Loucy (cell line): ENCODE measurements at regions not wholly inside any gene's neighbourhood (a gene's known extent, or its start where the extent isn't known, plus 50 kb on each side); places are given as distances from the start of the nearest gene placed in this dataset.

Experiments used
- H2AFZ ChIP-seq: fragments of 200-600 bp; sonication (generic); 2 replicates; pipeline ENCODE4 v1.6.0; 2016; ENCODE audit warnings: antibody characterized with exemption, mild to moderate bottlenecking, low read length, moderate library complexity
- H3F3A ChIP-seq: fragments of 200-600 bp; 2 replicates; pipeline ENCODE4 v1.6.0; 2016; ENCODE audit warnings: antibody characterized with exemption, low read depth, mild to moderate bottlenecking
- H3K27me3 ChIP-seq: fragments of 200-600 bp; sonication (generic); 2 replicates; pipeline ENCODE4 v1.6.1; 2014; ENCODE audit warnings: low read length, mild to moderate bottlenecking; ENCODE audit not compliant: insufficient read depth, poor library complexity, severe bottlenecking
- H3K36me3 ChIP-seq: fragments of 200-600 bp; sonication (generic); 2 replicates; pipeline ENCODE4 v1.6.1; 2016; ENCODE audit warnings: low read length; ENCODE audit not compliant: insufficient read depth
- H3K4me1 ChIP-seq: fragments of 200-600 bp; sonication (generic); 2 replicates; pipeline ENCODE4 v1.5.1; 2014; ENCODE audit warnings: low read length, mild to moderate bottlenecking; ENCODE audit not compliant: insufficient read depth, poor library complexity, severe bottlenecking
- H3K4me2 ChIP-seq: fragments of 200-600 bp; sonication (generic); 2 replicates; pipeline ENCODE4 v1.6.0; 2014; ENCODE audit warnings: antibody characterized with exemption, low read length, low read depth, mild to moderate bottlenecking; ENCODE audit not compliant: poor library complexity, severe bottlenecking
- H3K4me3 ChIP-seq: fragments of 200-600 bp; sonication (generic); 2 replicates; pipeline ENCODE4 v1.5.1; 2014; ENCODE audit warnings: low read length, mild to moderate bottlenecking, mixed read lengths; ENCODE audit not compliant: poor library complexity, severe bottlenecking
- H3K79me2 ChIP-seq: fragments of 200-600 bp; sonication (generic); 2 replicates; pipeline ENCODE4 v1.6.1; 2014; ENCODE audit warnings: low read length; ENCODE audit not compliant: insufficient read depth
- H3K9ac ChIP-seq: fragments of 200-600 bp; sonication (generic); 2 replicates; pipeline ENCODE4 v1.6.0; 2014; ENCODE audit warnings: mild to moderate bottlenecking, low read depth, low read length, moderate library complexity; ENCODE audit not compliant: poor library complexity, severe bottlenecking
- H3K9me2 ChIP-seq: fragments of 200-600 bp; sonication (generic); replicated peaks from 2 replicates; pipeline ENCODE4 v1.6.1; 2016; ENCODE audit warnings: low read depth, low read length, mixed read lengths
- H3K9me3 ChIP-seq: fragments of 200-600 bp; sonication (generic); 2 replicates; pipeline ENCODE4 v1.6.1; 2014; ENCODE audit warnings: mild to moderate bottlenecking, antibody characterized with exemption, low read length, low read depth; ENCODE audit not compliant: insufficient read depth
- H4K20me1 ChIP-seq: fragments of 200-600 bp; sonication (generic); 2 replicates; pipeline ENCODE4 v1.6.0; 2014; ENCODE audit warnings: antibody characterized with exemption, low read length, mild to moderate bottlenecking; ENCODE audit not compliant: insufficient read depth, poor library complexity, severe bottlenecking
- EZH2phosphoT487 ChIP-seq: fragments of 200-600 bp; IDR thresholded peaks from 2 replicates; pipeline ENCODE4 v1.6.1; 2018; ENCODE audit warnings: antibody characterized with exemption, mild to moderate bottlenecking, moderate library complexity, borderline replicate concordance
- TF ChIP-seq, protein P1 (sequence below): fragments of 200-600 bp; sonication (generic); conservative IDR thresholded peaks from 2 replicates; pipeline ENCODE4 v1.5.1; 2014; ENCODE audit warnings: mild to moderate bottlenecking, antibody characterized with exemption, low read length

GRCh38 chr4:126799416-126799815 is 833.3 kb upstream of the INTU start:
- no peaks in the 10 kb centered on the region for H3K4me1 ChIP-seq
- H3K9me2 ChIP-seq, result no peaks in the 10 kb centered on the region
- peak overlapping the region; percentile 28; the same call in 1 of the 2 replicates for H2AFZ ChIP-seq
- H3K4me3 ChIP-seq, result no peak overlapping the region
- H3K27me3 ChIP-seq, result no peaks in the 10 kb centered on the region
- no peaks in the 10 kb centered on the region for H3F3A ChIP-seq
- TF ChIP-seq, protein P1, sequence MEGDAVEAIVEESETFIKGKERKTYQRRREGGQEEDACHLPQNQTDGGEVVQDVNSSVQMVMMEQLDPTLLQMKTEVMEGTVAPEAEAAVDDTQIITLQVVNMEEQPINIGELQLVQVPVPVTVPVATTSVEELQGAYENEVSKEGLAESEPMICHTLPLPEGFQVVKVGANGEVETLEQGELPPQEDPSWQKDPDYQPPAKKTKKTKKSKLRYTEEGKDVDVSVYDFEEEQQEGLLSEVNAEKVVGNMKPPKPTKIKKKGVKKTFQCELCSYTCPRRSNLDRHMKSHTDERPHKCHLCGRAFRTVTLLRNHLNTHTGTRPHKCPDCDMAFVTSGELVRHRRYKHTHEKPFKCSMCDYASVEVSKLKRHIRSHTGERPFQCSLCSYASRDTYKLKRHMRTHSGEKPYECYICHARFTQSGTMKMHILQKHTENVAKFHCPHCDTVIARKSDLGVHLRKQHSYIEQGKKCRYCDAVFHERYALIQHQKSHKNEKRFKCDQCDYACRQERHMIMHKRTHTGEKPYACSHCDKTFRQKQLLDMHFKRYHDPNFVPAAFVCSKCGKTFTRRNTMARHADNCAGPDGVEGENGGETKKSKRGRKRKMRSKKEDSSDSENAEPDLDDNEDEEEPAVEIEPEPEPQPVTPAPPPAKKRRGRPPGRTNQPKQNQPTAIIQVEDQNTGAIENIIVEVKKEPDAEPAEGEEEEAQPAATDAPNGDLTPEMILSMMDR, result no peak
- no peak for TF ChIP-seq EZH2phosphoT487
- H3K9me3 ChIP-seq, result no peaks in the 10 kb centered on the region
- no peaks in the 10 kb centered on the region for H4K20me1 ChIP-seq
- no peaks in the 10 kb centered on the region for H3K79me2 ChIP-seq
- H3K9ac ChIP-seq, result no peak overlapping the region
- H3K36me3 ChIP-seq, result no peaks in the 10 kb centered on the region
- no peak overlapping the region for H3K4me2 ChIP-seq

- no peaks in the 10 kb centered on the region for H3K27me3 ChIP-seq
- TF ChIP-seq, protein P1, result no peak
- no peak for TF ChIP-seq EZH2phosphoT487
- H4K20me1 ChIP-seq, result no peaks in the 10 kb centered on the region
- no peak overlapping the region for H3K4me3 ChIP-seq
- no peaks in the 10 kb centered on the region for H3K9me3 ChIP-seq
- H3K9me2 ChIP-seq, result no peaks in the 10 kb centered on the region
- no peak overlapping the region for H3K4me2 ChIP-seq
- no peaks in the 10 kb centered on the region for H3K36me3 ChIP-seq
- no peaks in the 10 kb centered on the region for H3F3A ChIP-seq
- no peaks in the 10 kb centered on the region for H3K79me2 ChIP-seq
- H2AFZ ChIP-seq, result 0 out of 2 replicates have a peak overlapping the region, but pooled peaks have one; percentile 28
- H3K9ac ChIP-seq, result no peak overlapping the region
- no peaks in the 10 kb centered on the region for H3K4me1 ChIP-seq
Measured at GRCh38 chr4:126799971-126800574, 832.7 kb upstream of the INTU start.

- Histone ChIP-seq H3K36me3 (no peaks in the 10 kb centered on the region), H4K20me1 (no peaks in the 10 kb centered on the region), H3K9ac (no peak overlapping the region), H3K4me2 (no peak overlapping the region), H3K4me1 (no peaks in the 10 kb centered on the region), H3F3A (no peaks in the 10 kb centered on the region), H3K27me3 (no peaks in the 10 kb centered on the region), H2AFZ (no peak overlapping the region), H3K4me3 (no peak overlapping the region), H3K79me2 (no peaks in the 10 kb centered on the region), H3K9me3 (no peaks in the 10 kb centered on the region), H3K9me2 (no peaks in the 10 kb centered on the region)
- TF ChIP-seq EZH2phosphoT487, result no peak
- TF ChIP-seq, protein P1, result no peak
Measured at GRCh38 chr4:126800575-126801141, 832.1 kb upstream of the INTU start.
